IPS DF 6.9 (cell line): ENCODE measurements at regions not wholly inside any gene's neighbourhood (a gene's known extent, or its start where the extent isn't known, plus 50 kb on each side); places are given as distances from the start of the nearest gene placed in this dataset.

ENCODE experiments used
- DNase-seq: peaks from one replicate; pipeline ENCODE4 v3.0.0-alpha.2; 2013; ENCODE audit warnings: low read depth, low spot score
- H3K27ac ChIP-seq: one replicate; pipeline ENCODE4 v1.5.1; 2013; ENCODE audit warnings: low read length, control low read depth
- H3K27me3 ChIP-seq: 2 replicates; pipeline ENCODE4 v1.6.1; 2013; ENCODE audit warnings: mild to moderate bottlenecking, low read length; ENCODE audit not compliant: control insufficient read depth, insufficient read depth
- H3K36me3 ChIP-seq: 2 replicates; pipeline ENCODE4 v1.6.1; 2013; ENCODE audit warnings: low read length; ENCODE audit not compliant: control insufficient read depth, insufficient read depth
- H3K4me1 ChIP-seq: 2 replicates; pipeline ENCODE4 v1.6.1; 2013; ENCODE audit warnings: low read length; ENCODE audit not compliant: control insufficient read depth, insufficient read depth
- H3K4me3 ChIP-seq: 2 replicates; pipeline ENCODE4 v1.5.1; 2013; ENCODE audit warnings: mild to moderate bottlenecking, low read length
- H3K9me3 ChIP-seq: 2 replicates; pipeline ENCODE4 v1.6.1; 2013; ENCODE audit warnings: low read length, inconsistent platforms; ENCODE audit not compliant: control insufficient read depth, insufficient read depth
- WGBS: extraction: QIAGEN DNeasy Blood & Tissue Kit; methylation state at CpG from one replicate; pipeline ENCODE4 v1.1.7; 2013; ENCODE audit warnings: mixed read lengths, missing lambda C conversion rate; ENCODE audit not compliant: insufficient read length, insufficient coverage; 5-methylcytosine and 5-hydroxymethylcytosine counted together

GRCh38 chr16:80025236-80025635 is 424.7 kb upstream of the MAF start:
- no peak for DNase-seq
- Histone ChIP-seq H3K27ac (no peak overlapping the region), H3K36me3 (no peaks in the 10 kb centered on the region), H3K27me3 (no peaks in the 10 kb centered on the region), H3K4me3 (no peak overlapping the region), H3K9me3 (no peaks in the 10 kb centered on the region), H3K4me1 (no peaks in the 10 kb centered on the region)
- no CpG with 5 or more reads among the region's 4 CpGs for WGBS

GRCh38 chr16:80024443-80024842 is 423.9 kb upstream of the MAF start:
- Histone ChIP-seq H3K36me3 (no peaks in the 10 kb centered on the region), H3K4me1 (no peaks in the 10 kb centered on the region), H3K4me3 (no peak overlapping the region), H3K27ac (no peak overlapping the region), H3K27me3 (no peaks in the 10 kb centered on the region), H3K9me3 (no peaks in the 10 kb centered on the region)
- no peak for DNase-seq
- WGBS, result no CpG with 5 or more reads among the region's 3 CpGs

- H3K4me3 ChIP-seq, result no peak overlapping the region
- no peaks in the 10 kb centered on the region for H3K27me3 ChIP-seq
- no peaks in the 10 kb centered on the region for H3K9me3 ChIP-seq
- H3K4me1 ChIP-seq, result no peaks in the 10 kb centered on the region
- DNase-seq, result no peak
- WGBS, result no CpG with 5 or more reads among the region's 2 CpGs
- no peaks in the 10 kb centered on the region for H3K36me3 ChIP-seq
- no peak overlapping the region for H3K27ac ChIP-seq
Measured at GRCh38 chr16:80023865-80024264, 423.3 kb upstream of the MAF start.

GRCh38 chr16:80019395-80019794 is 418.9 kb upstream of the MAF start:
- H3K9me3 ChIP-seq, result no peaks in the 10 kb centered on the region
- DNase-seq, result no peak
- no CpG with 5 or more reads among the region's 2 CpGs for WGBS
- no peak overlapping the region for H3K4me3 ChIP-seq
- H3K4me1 ChIP-seq, result no peaks in the 10 kb centered on the region
- H3K36me3 ChIP-seq, result no peaks in the 10 kb centered on the region
- no peak overlapping the region for H3K27ac ChIP-seq
- no peaks in the 10 kb centered on the region for H3K27me3 ChIP-seq

- Histone ChIP-seq H3K4me3 (no peak overlapping the region), H3K27me3 (no peaks in the 10 kb centered on the region), H3K9me3 (no peaks in the 10 kb centered on the region), H3K36me3 (no peaks in the 10 kb centered on the region), H3K4me1 (no peaks in the 10 kb centered on the region), H3K27ac (no peak overlapping the region)
- no CpG with 5 or more reads among the region's 2 CpGs for WGBS
- no peak for DNase-seq
Measured at GRCh38 chr16:80018466-80018865, 417.9 kb upstream of the MAF start.

GRCh38 chr16:80016731-80017326 is 416.3 kb upstream of the MAF start:
- H3K27ac ChIP-seq, result no peak overlapping the region
- DNase-seq, result no peak
- H3K27me3 ChIP-seq, result no peaks in the 10 kb centered on the region
- H3K4me1 ChIP-seq, result no peaks in the 10 kb centered on the region
- no CpG with 5 or more reads among the region's 9 CpGs for WGBS
- H3K9me3 ChIP-seq, result no peaks in the 10 kb centered on the region
- H3K36me3 ChIP-seq, result no peaks in the 10 kb centered on the region
- no peak overlapping the region for H3K4me3 ChIP-seq

GRCh38 chr16:80015566-80015965 is 415.0 kb upstream of the MAF start:
- H3K4me3 ChIP-seq, result no peak overlapping the region
- DNase-seq, result no peak
- no peaks in the 10 kb centered on the region for H3K9me3 ChIP-seq
- no peaks in the 10 kb centered on the region for H3K4me1 ChIP-seq
- H3K27me3 ChIP-seq, result no peaks in the 10 kb centered on the region
- no peaks in the 10 kb centered on the region for H3K36me3 ChIP-seq
- no CpG with 5 or more reads among the region's 6 CpGs for WGBS
- no peak overlapping the region for H3K27ac ChIP-seq

GRCh38 chr16:80014241-80014939 is 413.9 kb upstream of the MAF start:
- Histone ChIP-seq H3K4me1 (no peaks in the 10 kb centered on the region), H3K36me3 (no peaks in the 10 kb centered on the region), H3K9me3 (no peaks in the 10 kb centered on the region), H3K27me3 (no peaks in the 10 kb centered on the region), H3K4me3 (no peak overlapping the region), H3K27ac (no peak overlapping the region)
- no peak for DNase-seq
- no CpG with 5 or more reads among the region's 1 CpG for WGBS

- H3K27me3 ChIP-seq, result no peaks in the 10 kb centered on the region
- no peak overlapping the region for H3K4me3 ChIP-seq
- H3K36me3 ChIP-seq, result no peaks in the 10 kb centered on the region
- WGBS, result no CpG with 5 or more reads among the region's 3 CpGs
- no peak overlapping the region for H3K27ac ChIP-seq
- no peaks in the 10 kb centered on the region for H3K4me1 ChIP-seq
- no peak for DNase-seq
- no peaks in the 10 kb centered on the region for H3K9me3 ChIP-seq
Measured at GRCh38 chr16:80012586-80012985, 412.0 kb upstream of the MAF start.

- 100% methylated on average over 1 of the region's 4 CpGs for WGBS
- no peak for DNase-seq
Measured at GRCh38 chr16:80009971-80010659, 409.6 kb upstream of the MAF start.

More at GRCh38 chr16:80009971-80010659, 409.6 kb upstream of the MAF start:
- Histone ChIP-seq H3K9me3 (no peaks in the 10 kb centered on the region), H3K27me3 (no peaks in the 10 kb centered on the region), H3K4me1 (no peaks in the 10 kb centered on the region), H3K36me3 (no peaks in the 10 kb centered on the region), H3K27ac (no peak overlapping the region), H3K4me3 (no peak overlapping the region)
